CD4-positive, alpha-beta memory T cell (primary cell): ENCODE measurements at regions not wholly inside any gene's neighbourhood (a gene's known extent, or its start where the extent isn't known, plus 50 kb on each side); places are given as distances from the start of the nearest gene placed in this dataset.

Source experiments
- CTCF ChIA-PET: fragments of 350-600 bp; sonication (Branson Sonifier 250); formaldehyde crosslinking; loops from one replicate; lab custom pipeline; 2021; ENCODE audit warnings: inconsistent platforms; ENCODE audit not compliant: partially characterized antibody; lab: Charles Lee
- POLR2A ChIA-PET: fragments of 350-600 bp; sonication (Branson Sonifier 250); formaldehyde crosslinking; loops from one replicate; lab custom pipeline; 2021; ENCODE audit not compliant: partially characterized antibody; lab: Charles Lee
- DNase-seq, 5 donors: peaks; one replicate each; pipeline versions ENCODE4 v3.0.0 to v3.0.0-alpha.2; 2020 to 2022; ENCODE audit warnings: mixed read lengths in 1 of 5
- H3K27ac ChIP-seq: one replicate; pipeline ENCODE4 v1.7.0; 2013; ENCODE audit warnings: low read depth, low read length
- H3K27me3 ChIP-seq: 2 replicates; pipeline ENCODE4 v1.7.0; 2013; ENCODE audit warnings: mild to moderate bottlenecking, low read length, moderate library complexity; ENCODE audit not compliant: insufficient read depth
- H3K36me3 ChIP-seq: 2 replicates; pipeline ENCODE4 v1.7.0; 2013; ENCODE audit warnings: mild to moderate bottlenecking, low read length, moderate library complexity; ENCODE audit not compliant: insufficient read depth
- H3K4me1 ChIP-seq: 2 replicates; pipeline ENCODE4 v1.7.0; 2013; ENCODE audit warnings: mild to moderate bottlenecking, low read length, moderate library complexity; ENCODE audit not compliant: insufficient read depth
- H3K4me3 ChIP-seq, 2 donors: one replicate each; pipeline ENCODE4 v1.7.0; 2013; ENCODE audit warnings: low read length in 2 of 2, mild to moderate bottlenecking in 1 of 2
- H3K9me3 ChIP-seq, 2 donors: one replicate each; pipeline ENCODE4 v1.7.0; 2013; ENCODE audit warnings: low read length in 2 of 2, control low read depth in 1 of 2; ENCODE audit not compliant: control insufficient read depth in 1 of 2
- H3K27ac Mint-ChIP-seq, 7 donors: one replicate each; pipeline ENCODE4 v1.8.0; 2020 to 2021; ENCODE audit warnings: mixed read lengths in 7 of 7, mild to moderate bottlenecking in 6 of 7, inconsistent platforms in 3 of 7, moderate library complexity in 3 of 7
- H3K27me3 Mint-ChIP-seq, 2 donors: one replicate each; pipeline ENCODE4 v1.8.0; 2020 to 2021; ENCODE audit warnings: mixed read lengths in 2 of 2
- H3K36me3 Mint-ChIP-seq, 2 donors: one replicate each; pipeline ENCODE4 v1.8.0; 2020 to 2021; ENCODE audit warnings: mixed read lengths in 2 of 2, inconsistent platforms in 1 of 2, mild to moderate bottlenecking in 1 of 2
- H3K4me1 Mint-ChIP-seq, 4 donors: one replicate each; pipeline ENCODE4 v1.8.0; 2020 to 2021; ENCODE audit warnings: mixed read lengths in 4 of 4, mild to moderate bottlenecking in 1 of 4
- H3K4me3 Mint-ChIP-seq, 8 donors: one replicate each; pipeline ENCODE4 v1.8.0; 2020 to 2021; ENCODE audit warnings: mixed read lengths in 8 of 8, mild to moderate bottlenecking in 7 of 8, moderate library complexity in 6 of 8, inconsistent platforms in 3 of 8
- H3K9me3 Mint-ChIP-seq, 8 donors: one replicate each; pipeline ENCODE4 v1.8.0; 2020 to 2021; ENCODE audit warnings: mixed read lengths in 8 of 8, mild to moderate bottlenecking in 5 of 8, inconsistent platforms in 3 of 8, moderate library complexity in 1 of 8
- intact Hi-C: fragments of 100-400 bp; cut with micrococcal nuclease; formaldehyde crosslinking; loops from one replicate; pipeline ENCODE4 v1.15.1; 2023

GRCh38 chr18:27415495-27415894 lies 230.4 kb upstream of the CHST9 start:
- Histone ChIP-seq H3K27ac (no peak overlapping the region), H3K4me3 (no peak overlapping the region), H3K9me3 (no peaks in the 10 kb centered on the region), H3K36me3 (no peaks in the 10 kb centered on the region), H3K27me3 (no peaks in the 10 kb centered on the region), H3K4me1 (no peaks in the 10 kb centered on the region)
- intact Hi-C loops, result no loop called here
- H3K27ac Mint-ChIP-seq, result no peak overlapping the region
- H3K4me1 Mint-ChIP-seq, result no peaks in the 10 kb centered on the region
- POLR2A ChIA-PET, result no interaction called here
- no peak overlapping the region for H3K4me3 Mint-ChIP-seq
- CTCF ChIA-PET, result no interaction called here
- peaks cover 0 to 22% (median 14%) of the 10 kb centered on the region in 8 donors for H3K9me3 Mint-ChIP-seq
- DNase-seq, result no peak
- no peaks in the 10 kb centered on the region for H3K27me3 Mint-ChIP-seq
- H3K36me3 Mint-ChIP-seq, result no peaks in the 10 kb centered on the region

- intact Hi-C loops, result no loop called here
- no peak overlapping the region for H3K4me3 ChIP-seq
- ChIA-PET POLR2A (no interaction called here), CTCF (no interaction called here)
- H3K4me1 Mint-ChIP-seq, result no peaks in the 10 kb centered on the region
- H3K36me3 ChIP-seq, result no peaks in the 10 kb centered on the region
- no peak overlapping the region for H3K27ac Mint-ChIP-seq
- H3K4me3 Mint-ChIP-seq, result no peak overlapping the region
- H3K4me1 ChIP-seq, result no peaks in the 10 kb centered on the region
- no peaks in the 10 kb centered on the region for H3K36me3 Mint-ChIP-seq
- H3K9me3 Mint-ChIP-seq, result peaks cover 0 to 22% (median 14%) of the 10 kb centered on the region in 8 donors
- H3K27me3 ChIP-seq, result no peaks in the 10 kb centered on the region
- no peak for DNase-seq
- H3K27me3 Mint-ChIP-seq, result no peaks in the 10 kb centered on the region
- no peaks in the 10 kb centered on the region for H3K9me3 ChIP-seq
- H3K27ac ChIP-seq, result no peak overlapping the region
These were observed 229.6 kb upstream of the CHST9 start for GRCh38 chr18:27414682-27415081.

- H3K4me3 Mint-ChIP-seq, result peak overlapping the region in 1 of 8 donors; percentile 24
- Histone ChIP-seq H3K27me3 (no peaks in the 10 kb centered on the region), H3K4me3 (no peak overlapping the region), H3K27ac (no peak overlapping the region), H3K36me3 (no peaks in the 10 kb centered on the region), H3K4me1 (no peaks in the 10 kb centered on the region), H3K9me3 (no peaks in the 10 kb centered on the region)
- no peaks in the 10 kb centered on the region for H3K4me1 Mint-ChIP-seq
- no peaks in the 10 kb centered on the region for H3K36me3 Mint-ChIP-seq
- ChIA-PET POLR2A (no interaction called here), CTCF (no interaction called here)
- peak overlapping the region in 1 of 7 donors; percentile 4 for H3K27ac Mint-ChIP-seq
- no peaks in the 10 kb centered on the region for H3K27me3 Mint-ChIP-seq
- H3K9me3 Mint-ChIP-seq, result peaks cover 0 to 21% (median 12%) of the 10 kb centered on the region in 8 donors
- no peak for DNase-seq
- intact Hi-C loops, result no loop called here
These were observed 228.6 kb upstream of the CHST9 start for GRCh38 chr18:27413495-27414401.

- H3K4me3 Mint-ChIP-seq, result no peak overlapping the region
- H3K27ac Mint-ChIP-seq, result no peak overlapping the region
- DNase-seq, result no peak
- no peaks in the 10 kb centered on the region for H3K4me1 Mint-ChIP-seq
- no peaks in the 10 kb centered on the region for H3K27me3 Mint-ChIP-seq
- Histone ChIP-seq H3K4me1 (no peaks in the 10 kb centered on the region), H3K9me3 (no peaks in the 10 kb centered on the region), H3K27me3 (no peaks in the 10 kb centered on the region), H3K4me3 (no peak overlapping the region), H3K27ac (no peak overlapping the region), H3K36me3 (no peaks in the 10 kb centered on the region)
- no peaks in the 10 kb centered on the region for H3K36me3 Mint-ChIP-seq
- peaks cover 0 to 17% (median 9%) of the 10 kb centered on the region in 8 donors for H3K9me3 Mint-ChIP-seq
- intact Hi-C loops, result no loop called here
- ChIA-PET CTCF (no interaction called here), POLR2A (no interaction called here)
These were observed 227.4 kb upstream of the CHST9 start for GRCh38 chr18:27412556-27412955.

- H3K36me3 ChIP-seq, result no peaks in the 10 kb centered on the region
- no peak overlapping the region for H3K27ac ChIP-seq
- ChIA-PET POLR2A (no interaction called here), CTCF (no interaction called here)
- no peaks in the 10 kb centered on the region for H3K36me3 Mint-ChIP-seq
- H3K27me3 Mint-ChIP-seq, result no peaks in the 10 kb centered on the region
- DNase-seq, result no peak
- no peaks in the 10 kb centered on the region for H3K4me1 ChIP-seq
- peak overlapping the region in 1 of 8 donors; percentile 26 for H3K4me3 Mint-ChIP-seq
- no peak overlapping the region for H3K27ac Mint-ChIP-seq
- intact Hi-C loops, result no loop called here
- H3K4me3 ChIP-seq, result no peak overlapping the region
- no peaks in the 10 kb centered on the region for H3K9me3 ChIP-seq
- no peaks in the 10 kb centered on the region for H3K27me3 ChIP-seq
- peaks cover 0 to 16% (median 9%) of the 10 kb centered on the region in 8 donors for H3K9me3 Mint-ChIP-seq
- no peaks in the 10 kb centered on the region for H3K4me1 Mint-ChIP-seq
These were observed 226.8 kb upstream of the CHST9 start for GRCh38 chr18:27411911-27412310.

- no peaks in the 10 kb centered on the region for H3K36me3 ChIP-seq
- H3K4me1 ChIP-seq, result no peaks in the 10 kb centered on the region
- no peaks in the 10 kb centered on the region for H3K9me3 ChIP-seq
- no peak overlapping the region for H3K27ac ChIP-seq
- Mint-ChIP-seq H3K9me3 (peaks cover 0 to 15% (median 9%) of the 10 kb centered on the region in 8 donors), H3K27ac (no peak overlapping the region), H3K4me1 (no peaks in the 10 kb centered on the region), H3K27me3 (no peaks in the 10 kb centered on the region), H3K36me3 (no peaks in the 10 kb centered on the region), H3K4me3 (no peak overlapping the region)
- H3K27me3 ChIP-seq, result no peaks in the 10 kb centered on the region
- intact Hi-C loops, result no loop called here
- CTCF ChIA-PET, result no interaction called here
- POLR2A ChIA-PET, result no interaction called here
- H3K4me3 ChIP-seq, result no peak overlapping the region
- DNase-seq, result no peak
These were observed 225.9 kb upstream of the CHST9 start for GRCh38 chr18:27411013-27411412.

- no peak overlapping the region for H3K4me3 ChIP-seq
- H3K27ac Mint-ChIP-seq, result no peak overlapping the region
- H3K4me3 Mint-ChIP-seq, result no peak overlapping the region
- H3K27me3 ChIP-seq, result no peaks in the 10 kb centered on the region
- no peak overlapping the region for H3K27ac ChIP-seq
- no peaks in the 10 kb centered on the region for H3K36me3 ChIP-seq
- intact Hi-C loops, result no loop called here
- POLR2A ChIA-PET, result no interaction called here
- CTCF ChIA-PET, result no interaction called here
- H3K9me3 Mint-ChIP-seq, result peaks cover 0 to 10% (median 4%) of the 10 kb centered on the region in 8 donors
- DNase-seq, result no peak
- H3K36me3 Mint-ChIP-seq, result no peaks in the 10 kb centered on the region
- no peaks in the 10 kb centered on the region for H3K9me3 ChIP-seq
- no peaks in the 10 kb centered on the region for H3K4me1 ChIP-seq
- no peaks in the 10 kb centered on the region for H3K4me1 Mint-ChIP-seq
- H3K27me3 Mint-ChIP-seq, result no peaks in the 10 kb centered on the region
These were observed 219.7 kb upstream of the CHST9 start for GRCh38 chr18:27404855-27405254.
